ENCODE measurements at regions not wholly inside any gene's neighbourhood (a gene's known extent, or its start where the extent isn't known, plus 50 kb on each side); places are given as distances from the start of the nearest gene placed in this dataset.

DNA sequence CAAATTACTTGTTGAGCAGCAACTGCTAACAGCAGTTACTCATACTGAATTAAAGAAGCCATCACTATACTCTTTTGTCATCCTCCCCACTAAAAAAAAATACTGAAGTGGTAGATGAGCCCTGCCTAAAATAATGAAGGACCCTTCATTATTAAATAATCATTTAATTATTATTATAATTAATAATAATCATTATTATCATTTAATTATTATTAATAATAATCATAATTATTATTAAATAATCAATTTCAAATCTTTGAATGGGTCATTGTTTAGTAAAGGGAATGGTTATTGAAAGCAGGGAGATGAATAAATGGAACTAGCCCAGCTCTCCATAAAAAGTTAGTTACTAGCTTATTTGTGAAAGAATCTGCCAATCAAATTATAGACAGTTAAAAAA lies 396.4 kb downstream of the NFIB start:
- no peak for TF ChIP-seq CTCF (optimal IDR thresholded peaks at IDR 0.05 in 1 of 3, IDR thresholded peaks at IDR 0.05 in 1 of 3, conservative IDR thresholded peaks at IDR 0.05 in 1 of 3; ENCODE audit: extremely low read depth in 1 of 3, insufficient read depth in 2 of 3, low read length in 3 of 3)
- TF ChIP-seq EZH2 (IDR thresholded peaks at IDR 0.05; ENCODE audit: low read length) = no peak

Measured in keratinocyte (primary cell).